ENCODE measurements at regions not wholly inside any gene's neighbourhood (a gene's known extent, or its start where the extent isn't known, plus 50 kb on each side); places are given as distances from the start of the nearest gene placed in this dataset.

- no peak for DNase-seq (ENCODE audit: low read depth in 2 of 2)
Measured at GRCh38 chr5:74237571-74238145, 402.9 kb downstream of the ENC1 start.

GRCh38 chr5:74235552-74235951, 405.0 kb downstream of the ENC1 start:
- DNase-seq (ENCODE audit: low read depth in 2 of 2) = no peak

- DNase-seq (ENCODE audit: low read depth in 2 of 2) = no peak
Measured at GRCh38 chr5:74233571-74233970, 407.0 kb downstream of the ENC1 start.

GRCh38 chr5:74233091-74233490, 407.4 kb downstream of the ENC1 start:
- no peak for DNase-seq (ENCODE audit: low read depth in 2 of 2)

GRCh38 chr5:74232276-74232675, 408.3 kb downstream of the ENC1 start:
- DNase-seq (ENCODE audit: low read depth in 2 of 2) = no peak

GRCh38 chr5:74231697-74232096, 408.8 kb downstream of the ENC1 start:
- DNase-seq (ENCODE audit: low read depth in 2 of 2) = no peak

- DNase-seq (ENCODE audit: low read depth in 2 of 2) = no peak
Measured at GRCh38 chr5:74226716-74227485, 413.6 kb downstream of the ENC1 start.

GRCh38 chr5:74225587-74225986, 414.9 kb downstream of the ENC1 start:
- no peak for DNase-seq (ENCODE audit: low read depth in 2 of 2)

- DNase-seq (ENCODE audit: low read depth in 2 of 2) = no peak
Measured at GRCh38 chr5:74224331-74224730, 416.2 kb downstream of the ENC1 start.

GRCh38 chr5:74222806-74223205, 417.7 kb downstream of the ENC1 start:
- no peak for DNase-seq (ENCODE audit: low read depth in 2 of 2)

- DNase-seq (ENCODE audit: low read depth in 2 of 2) = no peak
Measured at GRCh38 chr5:74221413-74221812, 419.1 kb downstream of the ENC1 start.

- no peak for DNase-seq (ENCODE audit: low read depth in 2 of 2)
Measured at GRCh38 chr5:74216012-74216411, 424.5 kb downstream of the ENC1 start.

GRCh38 chr5:74212336-74212735, 428.2 kb downstream of the ENC1 start:
- DNase-seq (ENCODE audit: low read depth in 2 of 2) = peak in 1 of 2 donors; percentile 57

GRCh38 chr5:74209571-74209970, 431.0 kb downstream of the ENC1 start:
- DNase-seq (ENCODE audit: low read depth in 2 of 2) = no peak

- peak; percentile 66 to 90 for DNase-seq (ENCODE audit: low read depth in 2 of 2)
Measured at GRCh38 chr5:74206579-74207550, 433.7 kb downstream of the ENC1 start.

GRCh38 chr5:74205767-74206578, 434.6 kb downstream of the ENC1 start:
- no peak for DNase-seq (ENCODE audit: low read depth in 2 of 2)

- DNase-seq (ENCODE audit: low read depth in 2 of 2) = peak in 1 of 2 donors; percentile 77
Measured at GRCh38 chr5:74201334-74202081, 439.0 kb downstream of the ENC1 start.

GRCh38 chr5:74200560-74200959, 440.0 kb downstream of the ENC1 start:
- DNase-seq (ENCODE audit: low read depth in 2 of 2) = no peak

- DNase-seq (ENCODE audit: low read depth in 2 of 2) = no peak
Measured at GRCh38 chr5:74199436-74200210, 440.9 kb downstream of the ENC1 start.

GRCh38 chr5:74199005-74199404, 441.5 kb downstream of the ENC1 start:
- no peak for DNase-seq (ENCODE audit: low read depth in 2 of 2)
